GM12878 (cell line): ENCODE measurements at regions not wholly inside any gene's neighbourhood (a gene's known extent, or its start where the extent isn't known, plus 50 kb on each side); places are given as distances from the start of the nearest gene placed in this dataset.

ENCODE experiments used
- CBFB ChIP-seq: IDR thresholded peaks from 2 replicates; pipeline ENCODE4 v1.6.1; 2016; ENCODE audit warnings: antibody characterized with exemption, low read depth
- CEBPB ChIP-seq, 2 experiments: fragments of 150-350 bp in 1 of 2; IDR thresholded peaks; 2 replicates each; pipeline ENCODE4 v1.6.1; 2012 to 2014; ENCODE audit warnings: low read depth in 2 of 2, low read length in 2 of 2, borderline replicate concordance in 1 of 2, inconsistent platforms in 1 of 2
- CHD2 ChIP-seq: IDR thresholded peaks from 2 replicates; pipeline ENCODE4 v1.6.1; 2011; ENCODE audit warnings: low read depth, low read length, improper control_type of control experiment, borderline replicate concordance
- CTCF ChIP-seq, 3 experiments: IDR thresholded peaks in 2 of 3; conservative IDR thresholded peaks in 1 of 3; 2 replicates each; pipeline ENCODE4 v1.5.1; 2011; ENCODE audit warnings: low read depth in 3 of 3, low read length in 3 of 3, mild to moderate bottlenecking in 3 of 3, control low read depth in 2 of 3, moderate library complexity in 2 of 3, inconsistent platforms in 1 of 3, mixed read lengths in 1 of 3; ENCODE audit not compliant: control insufficient read depth in 2 of 3, insufficient read depth in 1 of 3; ENCODE audit errors: extremely low read depth in 1 of 3
- NFIC ChIP-seq: IDR thresholded peaks from 2 replicates; pipeline ENCODE4 v1.6.1; 2012; ENCODE audit warnings: low read depth, mild to moderate bottlenecking, inconsistent platforms, low read length, moderate library complexity
- NR2C1 ChIP-seq: fragments of 450-650 bp; IDR thresholded peaks from 2 replicates; pipeline ENCODE4 v1.6.1; 2017; ENCODE audit warnings: antibody characterized with exemption, mild to moderate bottlenecking, moderate library complexity
- REST ChIP-seq: IDR thresholded peaks from 2 replicates; pipeline ENCODE4 v1.6.1; 2012; ENCODE audit warnings: mild to moderate bottlenecking, low read depth, low read length
- SRF ChIP-seq, 2 experiments: IDR thresholded peaks; 2 replicates each; pipeline ENCODE4 v1.6.1; 2011; ENCODE audit warnings: low read depth in 2 of 2, low read length in 2 of 2, mild to moderate bottlenecking in 1 of 2, moderate library complexity in 1 of 2
- TCF7 ChIP-seq: IDR thresholded peaks from 2 replicates; pipeline ENCODE4 v1.6.1; 2014; ENCODE audit warnings: antibody characterized with exemption, borderline replicate concordance
- USF2 ChIP-seq: IDR thresholded peaks from 2 replicates; pipeline ENCODE4 v1.6.1; 2011; ENCODE audit warnings: low read depth, low read length, improper control_type of control experiment, borderline replicate concordance
- YBX1 ChIP-seq: fragments of 450-650 bp; IDR thresholded peaks from 2 replicates; pipeline ENCODE4 v1.6.1; 2016; ENCODE audit warnings: antibody characterized with exemption

GRCh38 chr4:24423670-24424069, 160.7 kb downstream of the DHX15 start:
- TF ChIP-seq CEBPB (IDR thresholded peaks at IDR 0.05; ENCODE audit: borderline replicate concordance in 1 of 2, low read depth in 2 of 2, low read length in 2 of 2) (no peak), NR2C1 (no peak), CHD2 (no peak), NFIC (no peak), YBX1 (no peak), USF2 (no peak), CTCF (IDR thresholded peaks at IDR 0.05 in 2 of 3, conservative IDR thresholded peaks at IDR 0.05 in 1 of 3; ENCODE audit: control insufficient read depth in 2 of 3, extremely low read depth in 1 of 3, insufficient read depth in 1 of 3, low read depth in 3 of 3, low read length in 3 of 3) (no peak), SRF (IDR thresholded peaks at IDR 0.05; ENCODE audit: low read depth in 2 of 2, low read length in 2 of 2) (no peak), CBFB (no peak), REST (no peak), TCF7 (no peak)
